Brain microvascular endothelial cell (primary cell): ENCODE measurements at regions not wholly inside any gene's neighbourhood (a gene's known extent, or its start where the extent isn't known, plus 50 kb on each side); places are given as distances from the start of the nearest gene placed in this dataset.

Experiments used
- DNase-seq: peaks from one replicate; pipeline ENCODE4 v3.0.0-alpha.2; 2020
- H3K27ac ChIP-seq: fragments of 250-450 bp; sonication (Bioruptor Pico); 2 replicates; pipeline ENCODE4 v1.5.1; 2020; ENCODE audit warnings: mild to moderate bottlenecking, moderate library complexity
- H3K27me3 ChIP-seq: fragments of 250-450 bp; sonication (Bioruptor Pico); replicated peaks from 2 replicates; pipeline ENCODE4 v1.5.1; 2020; ENCODE audit warnings: mild to moderate bottlenecking
- H3K36me3 ChIP-seq: fragments of 250-450 bp; sonication (Bioruptor Pico); replicated peaks from 2 replicates; pipeline ENCODE4 v1.5.1; 2020; ENCODE audit warnings: mild to moderate bottlenecking
- H3K4me3 ChIP-seq: 2 replicates; pipeline ENCODE4 v1.5.1; 2011; ENCODE audit warnings: low read depth, mild to moderate bottlenecking, control low read depth, low read length, moderate library complexity
- CTCF ChIP-seq: IDR thresholded peaks from 2 replicates; pipeline ENCODE4 v1.5.1; 2011; ENCODE audit warnings: low read depth, mild to moderate bottlenecking, moderate library complexity, low read length, control low read depth, inconsistent platforms; ENCODE audit errors: missing control alignments
- in situ Hi-C: cut with HindIII; loops from 2 replicates; pipeline ENCODE4 v1.10.0; 2017; ENCODE audit warnings: low sequenced_read_pairs, low pct_ligation_motif_present

GRCh38 chr14:22059201-22059600 lies 385.6 kb upstream of the OR4E1 start:
- H3K36me3 ChIP-seq, result no peaks in the 10 kb centered on the region
- DNase-seq, result no peak
- no peak overlapping the region for H3K27ac ChIP-seq
- H3K4me3 ChIP-seq, result no peak overlapping the region
- no peaks in the 10 kb centered on the region for H3K27me3 ChIP-seq
- in situ Hi-C loops, result no loop called here
- no peak for TF ChIP-seq CTCF

- Histone ChIP-seq H3K27ac (no peak overlapping the region), H3K4me3 (no peak overlapping the region), H3K36me3 (no peaks in the 10 kb centered on the region), H3K27me3 (no peaks in the 10 kb centered on the region)
- DNase-seq, result no peak
- TF ChIP-seq CTCF, result no peak
- in situ Hi-C loops, result no loop called here
Observed at GRCh38 chr14:22052795-22053194, 379.2 kb upstream of the OR4E1 start.

GRCh38 chr14:22047115-22047514 lies 373.5 kb upstream of the OR4E1 start:
- no peak for DNase-seq
- Histone ChIP-seq H3K27ac (no peak overlapping the region), H3K27me3 (no peaks in the 10 kb centered on the region), H3K4me3 (no peak overlapping the region), H3K36me3 (no peaks in the 10 kb centered on the region)
- TF ChIP-seq CTCF, result peak; percentile 59
- in situ Hi-C loops, result no loop called here

- in situ Hi-C loops, result no loop called here
- DNase-seq, result no peak
- Histone ChIP-seq H3K4me3 (no peak overlapping the region), H3K36me3 (no peaks in the 10 kb centered on the region), H3K27me3 (no peaks in the 10 kb centered on the region), H3K27ac (no peak overlapping the region)
- no peak for TF ChIP-seq CTCF
Observed at GRCh38 chr14:22046063-22046462, 372.4 kb upstream of the OR4E1 start.

- Histone ChIP-seq H3K36me3 (no peaks in the 10 kb centered on the region), H3K27me3 (no peaks in the 10 kb centered on the region), H3K27ac (no peak overlapping the region), H3K4me3 (no peak overlapping the region)
- in situ Hi-C loops, result no loop called here
- no peak for TF ChIP-seq CTCF
- DNase-seq, result no peak
Observed at GRCh38 chr14:22044193-22044592, 370.6 kb upstream of the OR4E1 start.

GRCh38 chr14:22040781-22041125 lies 367.1 kb upstream of the OR4E1 start:
- in situ Hi-C loops, result no loop called here
- Histone ChIP-seq H3K4me3 (no peak overlapping the region), H3K36me3 (no peaks in the 10 kb centered on the region), H3K27me3 (no peaks in the 10 kb centered on the region), H3K27ac (no peak overlapping the region)
- DNase-seq, result no peak
- no peak for TF ChIP-seq CTCF
